H1 (cell line): ENCODE measurements at regions not wholly inside any gene's neighbourhood (a gene's known extent, or its start where the extent isn't known, plus 50 kb on each side); places are given as distances from the start of the nearest gene placed in this dataset.

Experiments used
- CTCF ChIA-PET: fragments of 300-600 bp; sonication (Branson Sonifier 250); formaldehyde crosslinking; loops from one replicate; lab custom pipeline; 2021; ENCODE audit not compliant: partially characterized antibody; lab: Charles Lee
- POLR2A ChIA-PET: fragments of 300-600 bp; sonication (Branson Sonifier 250); formaldehyde crosslinking; loops from one replicate; lab custom pipeline; 2021; ENCODE audit warnings: inconsistent platforms; ENCODE audit not compliant: partially characterized antibody; lab: Charles Lee
- DNase-seq, 2 experiments: peaks; one replicate each; pipeline versions ENCODE4 v3.0.0 to v3.0.0-alpha.2; 2010 to 2022; ENCODE audit warnings: low spot score in 2 of 2, low read depth in 1 of 2, mixed read lengths in 1 of 2
- FAIRE-seq: peaks from 2 replicates; lab custom pipeline; 2011; peaks lifted over from hg19 to GRCh38; lab: Jason Lieb, UNC
- H2AFZ ChIP-seq: 2 replicates; pipeline ENCODE4 v1.8.1; 2012; ENCODE audit warnings: low read length, inconsistent platforms
- H2AK5ac ChIP-seq: 2 replicates; pipeline ENCODE4 v1.6.1; 2013; ENCODE audit warnings: low read depth, low read length
- H2BK120ac ChIP-seq: replicated peaks from 2 replicates; pipeline ENCODE3; 2013; ENCODE audit warnings: low read depth, low read length, inconsistent platforms
- H2BK12ac ChIP-seq: 2 replicates; pipeline ENCODE4 v1.6.1; 2013; ENCODE audit warnings: low read depth, low read length
- H2BK15ac ChIP-seq: 2 replicates; pipeline ENCODE4 v1.6.1; 2013; ENCODE audit warnings: low read length
- H2BK20ac ChIP-seq: 2 replicates; pipeline ENCODE4 v1.6.1; 2013; ENCODE audit warnings: low read length
- H2BK5ac ChIP-seq: 2 replicates; pipeline ENCODE4 v1.6.1; 2013; ENCODE audit warnings: low read depth, low read length
- H3K14ac ChIP-seq: 2 replicates; pipeline ENCODE4 v1.6.1; 2013; ENCODE audit warnings: inconsistent platforms; ENCODE audit not compliant: insufficient read length
- H3K18ac ChIP-seq: 2 replicates; pipeline ENCODE4 v1.6.1; 2013; ENCODE audit warnings: low read length; ENCODE audit errors: extremely low read depth
- H3K23ac ChIP-seq: 2 replicates; pipeline ENCODE4 v1.6.1; 2013; ENCODE audit warnings: inconsistent platforms; ENCODE audit not compliant: insufficient read length
- H3K23me2 ChIP-seq: 2 replicates; pipeline ENCODE4 v1.6.1; 2013; ENCODE audit warnings: low read depth, low read length
- H3K27ac ChIP-seq: 2 replicates; pipeline ENCODE4 v1.6.1; 2011; ENCODE audit warnings: low read depth, low read length, inconsistent platforms
- H3K27me3 ChIP-seq, 4 experiments: replicated peaks in 1 of 4; 1 replicate in 1 of 4; 2 replicates in 3 of 4; pipeline versions ENCODE4 v1.6.1 to v1.8.1; 2011 to 2013; ENCODE audit warnings: low read length in 3 of 4, mild to moderate bottlenecking in 3 of 4, inconsistent platforms in 2 of 4, mixed read lengths in 2 of 4, moderate library complexity in 1 of 4; ENCODE audit not compliant: control insufficient read depth in 3 of 4, insufficient read depth in 3 of 4; ENCODE audit errors: extremely low read depth in 1 of 4
- H3K36me3 ChIP-seq, 4 experiments: 2 replicates each; pipeline versions ENCODE4 v1.6.1 to v1.8.1; 2011 to 2013; ENCODE audit warnings: mild to moderate bottlenecking in 4 of 4, low read length in 3 of 4, moderate library complexity in 2 of 4, control low read depth in 1 of 4, inconsistent platforms in 1 of 4; ENCODE audit not compliant: insufficient read depth in 4 of 4, control insufficient read depth in 2 of 4
- H3K4ac ChIP-seq: replicated peaks from 2 replicates; pipeline ENCODE3; 2013; ENCODE audit warnings: low read length, low read depth, mixed read lengths, inconsistent platforms; ENCODE audit not compliant: insufficient read length
- H3K4me1 ChIP-seq, 4 experiments: replicated peaks in 1 of 4; 1 replicate in 1 of 4; 2 replicates in 3 of 4; pipeline versions ENCODE4 v1.6.1 to v1.8.1; 2011 to 2013; ENCODE audit warnings: low read length in 3 of 4, inconsistent platforms in 2 of 4, mixed read lengths in 1 of 4; ENCODE audit not compliant: insufficient read depth in 4 of 4, control insufficient read depth in 3 of 4
- H3K4me2 ChIP-seq, 2 experiments: 2 replicates each; pipeline versions ENCODE4 v1.6.1 to v1.8.1; 2011 to 2013; ENCODE audit warnings: low read depth in 2 of 2, low read length in 2 of 2, control low read depth in 1 of 2, inconsistent platforms in 1 of 2, mild to moderate bottlenecking in 1 of 2; ENCODE audit not compliant: insufficient read depth in 1 of 2
- H3K4me3 ChIP-seq, 4 experiments: fragments of 200-600, 300-600 bp in 1 of 4; sonication (generic), shearing (Covaris generic), sonication (Bioruptor Twin) in 1 of 4; 2 replicates each; pipeline versions ENCODE4 v1.5.1 to v1.8.1; 2011 to 2016; ENCODE audit warnings: low read length in 4 of 4, low read depth in 3 of 4, control low read depth in 2 of 4, inconsistent platforms in 2 of 4, mild to moderate bottlenecking in 2 of 4, mixed read lengths in 1 of 4, moderate library complexity in 1 of 4; ENCODE audit not compliant: insufficient read depth in 2 of 4; ENCODE audit errors: extremely low read depth in 1 of 4
- H3K56ac ChIP-seq: replicated peaks from 2 replicates; pipeline ENCODE3; 2013; ENCODE audit warnings: low read depth, mild to moderate bottlenecking, mixed read lengths, low read length, inconsistent platforms; ENCODE audit not compliant: insufficient read length
- H3K79me1 ChIP-seq: 2 replicates; pipeline ENCODE4 v1.6.1; 2013; ENCODE audit warnings: low read depth, low read length, control low read depth
- H3K79me2 ChIP-seq, 2 experiments: 2 replicates each; pipeline versions ENCODE4 v1.6.1 to v1.8.1; 2012 to 2013; ENCODE audit warnings: low read length in 2 of 2, mild to moderate bottlenecking in 2 of 2, inconsistent platforms in 1 of 2; ENCODE audit not compliant: insufficient read depth in 2 of 2, control insufficient read depth in 1 of 2
- H3K9ac ChIP-seq, 4 experiments: replicated peaks in 1 of 4; 1 replicate in 1 of 4; 2 replicates in 3 of 4; pipeline versions ENCODE4 v1.6.1 to v1.8.1; 2011 to 2013; ENCODE audit warnings: low read depth in 3 of 4, low read length in 3 of 4, control low read depth in 2 of 4, mild to moderate bottlenecking in 2 of 4, moderate library complexity in 2 of 4, inconsistent platforms in 1 of 4; ENCODE audit errors: extremely low read depth in 1 of 4
- H3K9me3 ChIP-seq, 2 experiments: 2 replicates each; pipeline versions ENCODE4 v1.6.1 to v1.8.1; 2012 to 2013; ENCODE audit warnings: mild to moderate bottlenecking in 2 of 2, moderate library complexity in 2 of 2, control low read depth in 1 of 2, inconsistent platforms in 1 of 2, low read depth in 1 of 2, low read length in 1 of 2, mixed read lengths in 1 of 2; ENCODE audit not compliant: insufficient read depth in 2 of 2
- H4K20me1 ChIP-seq, 2 experiments: replicated peaks in 1 of 2; 2 replicates each; pipeline versions ENCODE3 to v1.8.1; 2011 to 2013; ENCODE audit warnings: inconsistent platforms in 2 of 2, low read length in 2 of 2, mild to moderate bottlenecking in 1 of 2; ENCODE audit not compliant: insufficient read depth in 2 of 2, control insufficient read depth in 1 of 2
- H4K5ac ChIP-seq: 2 replicates; pipeline ENCODE4 v1.6.1; 2013; ENCODE audit warnings: low read length, low read depth, mixed read lengths, inconsistent platforms; ENCODE audit not compliant: insufficient read length
- H4K8ac ChIP-seq: 2 replicates; pipeline ENCODE4 v1.8.0; 2013; ENCODE audit warnings: mild to moderate bottlenecking, moderate library complexity, low read length, inconsistent platforms; ENCODE audit not compliant: insufficient read depth; ENCODE audit errors: extremely low read depth
- H4K91ac ChIP-seq: replicated peaks from 2 replicates; pipeline ENCODE3; 2013; ENCODE audit warnings: low read length, mixed read lengths, inconsistent platforms; ENCODE audit not compliant: insufficient read length
- ATF3 ChIP-seq: IDR thresholded peaks from 2 replicates; pipeline ENCODE4 v1.6.1; 2011; ENCODE audit warnings: low read depth, mild to moderate bottlenecking, low read length; ENCODE audit not compliant: insufficient read depth
- EGR1 ChIP-seq: IDR thresholded peaks from 2 replicates; pipeline ENCODE4 v1.6.1; 2011; ENCODE audit warnings: low read depth, low read length, borderline replicate concordance
- GTF2F1 ChIP-seq: IDR thresholded peaks from 2 replicates; pipeline ENCODE4 v1.6.1; 2012; ENCODE audit warnings: low read depth, low read length, improper control_type of control experiment, borderline replicate concordance
- KDM5A ChIP-seq: fragments of 200-600 bp; IDR thresholded peaks from 2 replicates; pipeline ENCODE4 v1.7.1; 2012; ENCODE audit warnings: mild to moderate bottlenecking, low read length, inconsistent platforms, mixed read lengths
- NANOG ChIP-seq: IDR thresholded peaks from 2 replicates; pipeline ENCODE4 v1.6.1; 2011; ENCODE audit warnings: low read length, low read depth, mild to moderate bottlenecking, inconsistent platforms; ENCODE audit not compliant: insufficient read depth, poor library complexity, severe bottlenecking
- NRF1 ChIP-seq: IDR thresholded peaks from 2 replicates; pipeline ENCODE4 v1.6.1; 2011; ENCODE audit warnings: mild to moderate bottlenecking, low read depth, low read length, improper control_type of control experiment
- PHF8 ChIP-seq: fragments of 200-600 bp; sonication (generic); conservative IDR thresholded peaks from 2 replicates; pipeline ENCODE4 v1.7.1; 2012; ENCODE audit warnings: low read depth, mild to moderate bottlenecking, inconsistent platforms, low read length, moderate library complexity
- POU5F1 ChIP-seq: IDR thresholded peaks from 2 replicates; pipeline ENCODE4 v1.6.1; 2011; ENCODE audit warnings: low read depth, mild to moderate bottlenecking, low read length, moderate library complexity
- RFX5 ChIP-seq: IDR thresholded peaks from 2 replicates; pipeline ENCODE4 v1.6.1; 2011; ENCODE audit warnings: low read depth, low read length, improper control_type of control experiment, borderline replicate concordance
- TAF1 ChIP-seq: IDR thresholded peaks from 2 replicates; pipeline ENCODE4 v1.6.1; 2011; ENCODE audit warnings: mild to moderate bottlenecking, low read depth, low read length
- TBP ChIP-seq: IDR thresholded peaks from 2 replicates; pipeline ENCODE4 v1.6.1; 2011; ENCODE audit warnings: low read depth, low read length, improper control_type of control experiment
- USF2 ChIP-seq: IDR thresholded peaks from 2 replicates; pipeline ENCODE4 v1.6.1; 2011; ENCODE audit warnings: low read length, improper control_type of control experiment
- ZNF274 ChIP-seq: IDR thresholded peaks from 2 replicates; pipeline ENCODE4 v1.7.0; 2012; ENCODE audit warnings: low read length, borderline replicate concordance; ENCODE audit errors: extremely low read depth
- WGBS, 2 experiments: shearing (Covaris generic) in 1 of 2; methylation state at CpG; one replicate each; pipeline versions ENCODE4 v1.1.6 to v1.1.7; 2013 to 2015; ENCODE audit warnings: low lambda C conversion rate in 2 of 2, mixed read lengths in 2 of 2, inconsistent platforms in 1 of 2, low coverage in 1 of 2, missing lambda C conversion rate in 1 of 2; ENCODE audit not compliant: insufficient replicate concordance in 2 of 2, insufficient coverage in 1 of 2, insufficient read length in 1 of 2; ENCODE audit errors: extremely low coverage in 1 of 2, missing lambda C conversion rate in 1 of 2; 5-methylcytosine and 5-hydroxymethylcytosine counted together

- no peak overlapping the region for H3K27ac ChIP-seq
- no peak overlapping the region for H3K56ac ChIP-seq
- no peak overlapping the region for H3K4ac ChIP-seq
- ChIA-PET CTCF (interaction anchor here (0.9 kb wide), 1 partner anchor 244 kb away, joined by 3 read pairs; no protein-coding TSS in a partner anchor), POLR2A (no interaction called here)
- no peak overlapping the region for H3K23ac ChIP-seq
- no peaks in the 10 kb centered on the region for H3K23me2 ChIP-seq
- no peak overlapping the region for H2AFZ ChIP-seq
- H3K36me3 ChIP-seq, result no peaks in the 10 kb centered on the region
- H2BK120ac ChIP-seq, result no peak overlapping the region
- WGBS, 2 experiments, result 95% methylated on average over 2 of the region's 2 CpGs; no CpG with 5 or more reads in 1 of the 2 experiments
- H3K9me3 ChIP-seq, result no peaks in the 10 kb centered on the region
- FAIRE-seq, result no peak
- no peak overlapping the region for H2BK20ac ChIP-seq
- H3K4me1 ChIP-seq, result 0 out of 7 replicates have a peak, but pooled peaks cover 0 to 1% (median 0%) of the 10 kb centered on the region in 4 experiments
- H4K5ac ChIP-seq, result no peak overlapping the region
- no peaks in the 10 kb centered on the region for H3K79me1 ChIP-seq
- no peak overlapping the region for H2BK12ac ChIP-seq
- no peak overlapping the region for H4K91ac ChIP-seq
- peaks cover 0 to 1% (median 0%) of the 10 kb centered on the region in 4 experiments; a peak in 1 of 7 replicates for H3K27me3 ChIP-seq
- H3K79me2 ChIP-seq, result no peaks in the 10 kb centered on the region
- H2BK15ac ChIP-seq, result no peak overlapping the region
- no peak overlapping the region for H3K4me2 ChIP-seq
- H4K8ac ChIP-seq, result no peak overlapping the region
- no peak overlapping the region for H3K4me3 ChIP-seq
- no peak overlapping the region for H3K18ac ChIP-seq
- no peak overlapping the region for H2BK5ac ChIP-seq
- no peak overlapping the region for H2AK5ac ChIP-seq
- H3K14ac ChIP-seq, result no peak overlapping the region
- H3K9ac ChIP-seq, result no peak overlapping the region
- DNase-seq, result peak in 1 of 2 experiments; percentile 19
- no peaks in the 10 kb centered on the region for H4K20me1 ChIP-seq
- TF ChIP-seq KDM5A (no peak), EGR1 (no peak), TAF1 (no peak), ATF3 (no peak), PHF8 (no peak), RFX5 (no peak), GTF2F1 (no peak), NRF1 (no peak), POU5F1 (no peak), ZNF274 (no peak), NANOG (no peak), TBP (no peak), USF2 (no peak)
Observed at GRCh38 chr13:47215736-47216135, 318.9 kb upstream of the HTR2A start.
